Choroid plexus epithelial cell (primary cell): ENCODE measurements at regions not wholly inside any gene's neighbourhood (a gene's known extent, or its start where the extent isn't known, plus 50 kb on each side); places are given as distances from the start of the nearest gene placed in this dataset.

Source experiments
- DNase-seq: peaks from one replicate; pipeline ENCODE4 v3.0.0-alpha.2; 2010; ENCODE audit warnings: low read depth
- H3K4me3 ChIP-seq: 2 replicates; pipeline ENCODE4 v1.5.1; 2011; ENCODE audit warnings: low read depth, mild to moderate bottlenecking, control low read depth, low read length, moderate library complexity
- CTCF ChIP-seq: conservative IDR thresholded peaks from 2 replicates; pipeline ENCODE4 v1.5.1; 2011; ENCODE audit warnings: low read depth, mild to moderate bottlenecking, control low read depth, inconsistent platforms, low read length, moderate library complexity

- peak; percentile 96 for DNase-seq
- H3K4me3 ChIP-seq: no peak overlapping the region
- TF ChIP-seq CTCF: no peak
Observed at GRCh38 chr4:34108391-34108790, 2135.9 kb downstream of the ARAP2 start.

- no peak overlapping the region for H3K4me3 ChIP-seq
- DNase-seq: no peak
- TF ChIP-seq CTCF: no peak
Observed at GRCh38 chr4:34112573-34112972, 2131.7 kb downstream of the ARAP2 start.

GRCh38 chr4:34138385-34138784 lies 2105.9 kb downstream of the ARAP2 start:
- no peak for DNase-seq
- H3K4me3 ChIP-seq: no peak overlapping the region
- no peak for TF ChIP-seq CTCF

GRCh38 chr4:34139346-34139745 lies 2105.0 kb downstream of the ARAP2 start:
- DNase-seq: no peak
- TF ChIP-seq CTCF: no peak

GRCh38 chr4:34148322-34148908 lies 2095.9 kb downstream of the ARAP2 start:
- TF ChIP-seq CTCF: no peak
- H3K4me3 ChIP-seq: no peak overlapping the region
- no peak for DNase-seq

More at GRCh38 chr4:34139346-34139745, 2105.0 kb downstream of the ARAP2 start:
- H3K4me3 ChIP-seq: no peak overlapping the region

GRCh38 chr4:34157547-34157946 lies 2086.8 kb downstream of the ARAP2 start:
- DNase-seq: no peak
- H3K4me3 ChIP-seq: no peak overlapping the region
- TF ChIP-seq CTCF: no peak

GRCh38 chr4:34158878-34159277 lies 2085.4 kb downstream of the ARAP2 start:
- no peak for TF ChIP-seq CTCF
- no peak overlapping the region for H3K4me3 ChIP-seq
- no peak for DNase-seq
